Stimulated activated CD8-positive, alpha-beta memory T cell treated with anti-CD3 and anti-CD28 coated beads, Interleukin-4, amount 100 ng/mL, for 48 hours (primary cell): ENCODE measurements at regions not wholly inside any gene's neighbourhood (a gene's known extent, or its start where the extent isn't known, plus 50 kb on each side); places are given as distances from the start of the nearest gene placed in this dataset.

Experiments
- DNase-seq: peaks from one replicate; pipeline ENCODE4 v3.0.0-alpha.2; 2020

- DNase-seq: no peak
These were observed 219.5 kb downstream of the TEX29 start for GRCh38 chr13:111539791-111540446.

- DNase-seq: no peak
These were observed 220.0 kb downstream of the TEX29 start for GRCh38 chr13:111540486-111540885.

GRCh38 chr13:111541345-111541744 is 220.9 kb downstream of the TEX29 start:
- no peak for DNase-seq

- no peak for DNase-seq
These were observed 221.5 kb downstream of the TEX29 start for GRCh38 chr13:111541752-111542529.

GRCh38 chr13:111542530-111543341 is 222.3 kb downstream of the TEX29 start:
- no peak for DNase-seq

GRCh38 chr13:111546921-111547675 is 226.7 kb downstream of the TEX29 start:
- DNase-seq: no peak

- no peak for DNase-seq
These were observed 227.4 kb downstream of the TEX29 start for GRCh38 chr13:111547726-111548273.

- DNase-seq: no peak
These were observed 227.9 kb downstream of the TEX29 start for GRCh38 chr13:111548301-111548700.

GRCh38 chr13:111548805-111549204 is 228.4 kb downstream of the TEX29 start:
- DNase-seq: no peak

GRCh38 chr13:111549464-111549863 is 229.0 kb downstream of the TEX29 start:
- no peak for DNase-seq

GRCh38 chr13:111550062-111550461 is 229.6 kb downstream of the TEX29 start:
- DNase-seq: no peak

- no peak for DNase-seq
These were observed 230.9 kb downstream of the TEX29 start for GRCh38 chr13:111551204-111551820.

- no peak for DNase-seq
These were observed 232.6 kb downstream of the TEX29 start for GRCh38 chr13:111552891-111553655.

GRCh38 chr13:111554539-111555267 is 234.3 kb downstream of the TEX29 start:
- no peak for DNase-seq

- no peak for DNase-seq
These were observed 234.9 kb downstream of the TEX29 start for GRCh38 chr13:111555268-111555808.

- no peak for DNase-seq
These were observed 235.5 kb downstream of the TEX29 start for GRCh38 chr13:111555903-111556302.

GRCh38 chr13:111556496-111556895 is 236.1 kb downstream of the TEX29 start:
- no peak for DNase-seq

- no peak for DNase-seq
These were observed 237.7 kb downstream of the TEX29 start for GRCh38 chr13:111557921-111558699.

- DNase-seq: no peak
These were observed 238.3 kb downstream of the TEX29 start for GRCh38 chr13:111558700-111559088.
